ENCODE measurements at regions not wholly inside any gene's neighbourhood (a gene's known extent, or its start where the extent isn't known, plus 50 kb on each side); places are given as distances from the start of the nearest gene placed in this dataset.

DNA sequence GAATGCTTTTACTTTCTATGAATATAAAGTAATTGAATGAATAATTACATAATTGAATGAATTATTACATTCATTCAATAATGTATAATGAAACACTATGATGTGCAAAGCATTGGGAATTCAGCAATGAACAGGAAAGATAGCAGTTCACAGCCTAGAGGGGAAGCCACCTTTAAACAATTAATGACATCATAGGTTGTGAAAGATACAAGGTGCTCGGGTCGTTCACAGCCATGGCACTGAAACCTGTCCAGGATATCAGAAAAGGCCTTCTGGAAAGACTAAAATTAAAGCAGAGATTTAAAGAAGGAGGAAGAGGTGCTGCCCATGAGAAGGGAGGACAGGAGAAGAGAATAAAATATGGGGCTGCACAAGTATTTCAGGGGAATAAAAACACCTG, 171.4 kb upstream of the KLF4 start:
- no peak overlapping the region for H3K4me3 Mint-ChIP-seq (ENCODE audit: unreplicated experiment)
- H3K4me1 Mint-ChIP-seq (ENCODE audit: unreplicated experiment) = peaks cover 2% of the 10 kb centered on the region
- H3K27ac Mint-ChIP-seq (ENCODE audit: unreplicated experiment) = no peak overlapping the region
- H3K36me3 Mint-ChIP-seq (ENCODE audit: unreplicated experiment) = peaks cover 2% of the 10 kb centered on the region
- TF ChIP-seq, protein P1, sequence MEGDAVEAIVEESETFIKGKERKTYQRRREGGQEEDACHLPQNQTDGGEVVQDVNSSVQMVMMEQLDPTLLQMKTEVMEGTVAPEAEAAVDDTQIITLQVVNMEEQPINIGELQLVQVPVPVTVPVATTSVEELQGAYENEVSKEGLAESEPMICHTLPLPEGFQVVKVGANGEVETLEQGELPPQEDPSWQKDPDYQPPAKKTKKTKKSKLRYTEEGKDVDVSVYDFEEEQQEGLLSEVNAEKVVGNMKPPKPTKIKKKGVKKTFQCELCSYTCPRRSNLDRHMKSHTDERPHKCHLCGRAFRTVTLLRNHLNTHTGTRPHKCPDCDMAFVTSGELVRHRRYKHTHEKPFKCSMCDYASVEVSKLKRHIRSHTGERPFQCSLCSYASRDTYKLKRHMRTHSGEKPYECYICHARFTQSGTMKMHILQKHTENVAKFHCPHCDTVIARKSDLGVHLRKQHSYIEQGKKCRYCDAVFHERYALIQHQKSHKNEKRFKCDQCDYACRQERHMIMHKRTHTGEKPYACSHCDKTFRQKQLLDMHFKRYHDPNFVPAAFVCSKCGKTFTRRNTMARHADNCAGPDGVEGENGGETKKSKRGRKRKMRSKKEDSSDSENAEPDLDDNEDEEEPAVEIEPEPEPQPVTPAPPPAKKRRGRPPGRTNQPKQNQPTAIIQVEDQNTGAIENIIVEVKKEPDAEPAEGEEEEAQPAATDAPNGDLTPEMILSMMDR (IDR thresholded peaks at IDR 0.05) = no peak
- H3K9me3 Mint-ChIP-seq (ENCODE audit: unreplicated experiment) = peaks cover 16% of the 10 kb centered on the region
- no peak for DNase-seq (ENCODE audit: extremely low spot score, unreplicated experiment)
- H3K27me3 Mint-ChIP-seq (ENCODE audit: unreplicated experiment) = peaks cover 42% of the 10 kb centered on the region

DNA sequence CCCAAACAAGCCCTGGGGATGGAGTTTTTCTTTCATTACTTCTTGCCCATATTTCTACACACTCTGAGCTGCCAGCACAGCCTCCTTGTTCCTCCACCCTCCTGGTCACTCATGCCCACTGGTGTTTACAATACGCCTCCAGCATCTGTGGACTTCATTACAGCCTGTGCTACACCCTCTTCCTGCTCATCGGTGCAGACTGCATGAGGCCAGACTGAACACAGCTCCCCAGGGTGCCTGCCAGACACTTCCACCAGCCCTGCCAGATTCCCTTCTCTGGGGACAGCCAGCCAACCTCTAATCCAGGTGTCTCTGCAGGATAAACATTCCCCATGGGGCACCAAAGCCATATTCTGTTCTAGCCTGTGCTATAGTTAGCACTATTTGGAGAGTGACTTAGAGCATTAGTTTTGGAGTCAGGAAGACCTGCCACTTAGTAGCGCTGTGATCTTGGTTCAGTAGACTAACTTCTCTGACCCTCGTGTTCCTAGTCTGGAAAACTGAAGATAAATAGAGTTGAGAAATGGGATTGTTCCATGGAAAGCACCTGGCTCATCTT, 163.8 kb upstream of the KLF4 start:
- Mint-ChIP-seq H3K4me1 (ENCODE audit: unreplicated experiment) (peaks cover 22% of the 10 kb centered on the region), H3K36me3 (ENCODE audit: unreplicated experiment) (peaks cover 2% of the 10 kb centered on the region), H3K4me3 (ENCODE audit: unreplicated experiment) (no peak overlapping the region), H3K9me3 (ENCODE audit: unreplicated experiment) (peaks cover 12% of the 10 kb centered on the region), H3K27ac (ENCODE audit: unreplicated experiment) (no peak overlapping the region), H3K27me3 (ENCODE audit: unreplicated experiment) (peaks cover 18% of the 10 kb centered on the region)
- no peak for DNase-seq (ENCODE audit: extremely low spot score, unreplicated experiment)
- TF ChIP-seq, protein P1 (IDR thresholded peaks at IDR 0.05) = no peak

DNA sequence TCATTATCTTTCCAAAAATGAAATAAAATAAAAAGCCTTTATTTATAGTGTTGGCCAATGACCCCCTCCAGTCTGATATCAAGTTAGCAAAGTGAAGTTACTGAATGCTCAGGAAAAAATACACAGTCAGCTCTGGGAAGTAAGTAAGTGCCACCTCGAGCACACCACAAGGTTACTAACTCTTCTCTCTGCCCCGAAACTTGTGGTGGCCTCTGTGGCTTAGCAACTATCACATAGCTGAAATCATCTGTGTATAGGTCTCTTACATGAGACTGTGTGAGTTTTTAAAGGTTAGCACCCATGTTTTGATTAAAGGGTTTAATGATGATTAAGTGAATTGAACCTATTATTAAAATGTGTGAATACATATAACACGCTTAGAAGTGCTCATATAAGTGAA, 161.4 kb upstream of the KLF4 start:
- Mint-ChIP-seq H3K27ac (ENCODE audit: unreplicated experiment) (no peak overlapping the region), H3K9me3 (ENCODE audit: unreplicated experiment) (no peaks in the 10 kb centered on the region), H3K36me3 (ENCODE audit: unreplicated experiment) (no peaks in the 10 kb centered on the region), H3K27me3 (ENCODE audit: unreplicated experiment) (peaks cover 7% of the 10 kb centered on the region), H3K4me1 (ENCODE audit: unreplicated experiment) (peaks cover 34% of the 10 kb centered on the region), H3K4me3 (ENCODE audit: unreplicated experiment) (no peak overlapping the region)
- no peak for DNase-seq (ENCODE audit: extremely low spot score, unreplicated experiment)
- TF ChIP-seq, protein P1 (IDR thresholded peaks at IDR 0.05) = no peak

DNA sequence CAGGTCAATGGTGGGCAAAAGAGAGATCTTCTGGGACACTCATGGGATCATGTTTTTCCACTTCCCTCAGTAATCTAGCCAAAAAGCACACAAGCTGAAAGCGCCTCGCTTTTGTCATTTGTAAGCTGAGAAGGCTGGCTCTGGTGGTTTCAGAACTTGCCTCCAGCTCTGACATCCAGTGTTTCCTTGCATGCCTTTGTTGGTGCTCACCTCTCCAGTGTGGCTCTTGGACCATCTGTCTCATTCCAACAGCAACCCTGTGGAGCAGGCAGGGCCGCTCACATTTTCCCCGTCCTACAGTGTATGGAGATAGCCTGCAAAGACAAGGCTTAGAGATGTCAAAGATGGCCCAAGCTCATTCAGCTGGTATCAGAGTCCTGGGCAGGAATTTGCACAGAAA, 160.8 kb upstream of the KLF4 start:
- peaks cover 2% of the 10 kb centered on the region for H3K27me3 Mint-ChIP-seq (ENCODE audit: unreplicated experiment)
- peak overlapping the region; percentile 70 for H3K27ac Mint-ChIP-seq (ENCODE audit: unreplicated experiment)
- DNase-seq (ENCODE audit: extremely low spot score, unreplicated experiment) = no peak
- no peak overlapping the region for H3K4me3 Mint-ChIP-seq (ENCODE audit: unreplicated experiment)
- H3K4me1 Mint-ChIP-seq (ENCODE audit: unreplicated experiment) = peaks cover 35% of the 10 kb centered on the region
- H3K36me3 Mint-ChIP-seq (ENCODE audit: unreplicated experiment) = no peaks in the 10 kb centered on the region
- TF ChIP-seq, protein P1 (IDR thresholded peaks at IDR 0.05) = no peak
- H3K9me3 Mint-ChIP-seq (ENCODE audit: unreplicated experiment) = no peaks in the 10 kb centered on the region

DNA sequence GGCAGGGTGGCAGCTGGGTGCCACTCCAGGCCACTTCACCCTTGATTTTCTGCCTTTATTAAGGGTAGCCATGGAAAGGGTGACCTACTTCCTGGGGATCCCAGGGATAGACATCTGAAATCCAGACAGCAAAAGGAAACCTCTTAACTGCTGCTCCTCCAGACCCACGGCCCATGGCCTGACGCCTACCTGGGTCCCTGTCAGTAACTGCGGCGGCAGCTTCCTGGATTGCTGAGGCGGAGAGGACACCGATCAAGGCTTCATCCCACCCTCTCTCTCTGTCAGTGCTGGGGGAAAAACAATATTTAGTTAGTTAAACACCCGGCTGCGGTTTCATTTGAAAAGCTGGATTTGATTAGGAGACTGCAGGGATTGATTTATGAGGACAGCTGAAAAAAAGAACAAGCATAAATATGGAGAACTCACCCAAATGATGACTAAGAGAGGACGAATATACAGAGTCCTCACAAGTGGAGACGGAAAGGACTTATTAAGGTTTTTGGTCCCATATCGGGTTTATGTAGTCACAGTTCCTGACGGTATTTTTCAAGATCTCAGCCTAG, 158.7 kb upstream of the KLF4 start:
- no peaks in the 10 kb centered on the region for H3K36me3 Mint-ChIP-seq (ENCODE audit: unreplicated experiment)
- no peak overlapping the region for H3K4me3 Mint-ChIP-seq (ENCODE audit: unreplicated experiment)
- no peaks in the 10 kb centered on the region for H3K9me3 Mint-ChIP-seq (ENCODE audit: unreplicated experiment)
- H3K27me3 Mint-ChIP-seq (ENCODE audit: unreplicated experiment) = no peaks in the 10 kb centered on the region
- peaks cover 40% of the 10 kb centered on the region for H3K4me1 Mint-ChIP-seq (ENCODE audit: unreplicated experiment)
- TF ChIP-seq, protein P1 (IDR thresholded peaks at IDR 0.05) = no peak
- peak overlapping the region; percentile 61 for H3K27ac Mint-ChIP-seq (ENCODE audit: unreplicated experiment)
- DNase-seq (ENCODE audit: extremely low spot score, unreplicated experiment) = no peak

Data from osteocyte (in vitro differentiated cells).